ENCODE measurements at regions not wholly inside any gene's neighbourhood (a gene's known extent, or its start where the extent isn't known, plus 50 kb on each side); places are given as distances from the start of the nearest gene placed in this dataset.

DNA sequence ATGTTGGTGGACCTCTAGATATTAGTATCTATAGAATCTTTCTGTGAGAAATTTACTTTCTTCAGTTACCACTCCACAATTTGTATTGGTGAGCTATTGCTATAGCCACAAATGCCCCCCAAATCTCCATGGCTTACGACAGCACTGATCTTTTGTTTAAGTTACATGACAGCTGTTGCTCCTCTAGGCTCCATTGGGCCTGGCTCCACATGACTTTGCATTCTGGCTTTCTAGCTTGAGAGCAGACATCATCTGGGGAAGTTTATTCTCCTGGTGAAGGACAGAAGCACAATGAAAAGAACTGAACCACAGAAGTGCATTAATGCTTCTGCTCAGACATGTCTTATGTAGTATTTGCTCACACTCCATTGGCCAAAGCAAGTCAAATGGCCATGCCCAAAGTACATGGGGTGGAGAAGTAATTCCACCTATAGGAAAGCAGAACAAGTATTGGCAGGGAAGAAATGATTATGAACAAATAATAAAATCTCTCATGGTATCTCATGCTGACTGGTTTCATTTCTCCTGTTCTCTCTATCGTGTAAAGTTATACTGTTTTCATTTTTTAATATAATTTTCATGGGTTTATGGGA is 126.6 kb upstream of the FAM9C start:
- intact Hi-C loops (cut with micrococcal nuclease; ENCODE audit: unreplicated experiment) (no loop called here), in situ Hi-C loops (cut with HindIII; ENCODE audit: low pct_unique_long_range_greater_than_20kb, low sequenced_read_pairs) (no loop called here)
- Histone ChIP-seq H3K4me1 (ENCODE audit: control insufficient read depth, insufficient read depth, low read length) (no peaks in the 10 kb centered on the region), H3K27me3 (ENCODE audit: control insufficient read depth, insufficient read depth, low read length) (no peaks in the 10 kb centered on the region), H3K27ac (ENCODE audit: low read length) (no peak overlapping the region), H3K9me3 (ENCODE audit: control insufficient read depth, insufficient read depth, low read depth, low read length) (no peaks in the 10 kb centered on the region), H3K36me3 (ENCODE audit: control insufficient read depth, insufficient read depth, low read length) (no peaks in the 10 kb centered on the region), H3K4me3 (ENCODE audit: low read depth in 2 of 2, low read length in 2 of 2) (no peak overlapping the region)
- POLR2A ChIA-PET, result no interaction called here
- BruUV-seq (replicated peaks), result no TSS peak
- CTCF ChIA-PET, result no interaction called here
- TF ChIP-seq POLR2AphosphoS5 (IDR thresholded peaks at IDR 0.05; ENCODE audit: low read depth, low read length), result no peak
- TF ChIP-seq, protein P1, sequence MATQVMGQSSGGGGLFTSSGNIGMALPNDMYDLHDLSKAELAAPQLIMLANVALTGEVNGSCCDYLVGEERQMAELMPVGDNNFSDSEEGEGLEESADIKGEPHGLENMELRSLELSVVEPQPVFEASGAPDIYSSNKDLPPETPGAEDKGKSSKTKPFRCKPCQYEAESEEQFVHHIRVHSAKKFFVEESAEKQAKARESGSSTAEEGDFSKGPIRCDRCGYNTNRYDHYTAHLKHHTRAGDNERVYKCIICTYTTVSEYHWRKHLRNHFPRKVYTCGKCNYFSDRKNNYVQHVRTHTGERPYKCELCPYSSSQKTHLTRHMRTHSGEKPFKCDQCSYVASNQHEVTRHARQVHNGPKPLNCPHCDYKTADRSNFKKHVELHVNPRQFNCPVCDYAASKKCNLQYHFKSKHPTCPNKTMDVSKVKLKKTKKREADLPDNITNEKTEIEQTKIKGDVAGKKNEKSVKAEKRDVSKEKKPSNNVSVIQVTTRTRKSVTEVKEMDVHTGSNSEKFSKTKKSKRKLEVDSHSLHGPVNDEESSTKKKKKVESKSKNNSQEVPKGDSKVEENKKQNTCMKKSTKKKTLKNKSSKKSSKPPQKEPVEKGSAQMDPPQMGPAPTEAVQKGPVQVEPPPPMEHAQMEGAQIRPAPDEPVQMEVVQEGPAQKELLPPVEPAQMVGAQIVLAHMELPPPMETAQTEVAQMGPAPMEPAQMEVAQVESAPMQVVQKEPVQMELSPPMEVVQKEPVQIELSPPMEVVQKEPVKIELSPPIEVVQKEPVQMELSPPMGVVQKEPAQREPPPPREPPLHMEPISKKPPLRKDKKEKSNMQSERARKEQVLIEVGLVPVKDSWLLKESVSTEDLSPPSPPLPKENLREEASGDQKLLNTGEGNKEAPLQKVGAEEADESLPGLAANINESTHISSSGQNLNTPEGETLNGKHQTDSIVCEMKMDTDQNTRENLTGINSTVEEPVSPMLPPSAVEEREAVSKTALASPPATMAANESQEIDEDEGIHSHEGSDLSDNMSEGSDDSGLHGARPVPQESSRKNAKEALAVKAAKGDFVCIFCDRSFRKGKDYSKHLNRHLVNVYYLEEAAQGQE (IDR thresholded peaks at IDR 0.05; ENCODE audit: insufficient read depth in 1 of 2, low read depth in 2 of 2, low read length in 1 of 2), result no peak
- TF ChIP-seq, protein P2, sequence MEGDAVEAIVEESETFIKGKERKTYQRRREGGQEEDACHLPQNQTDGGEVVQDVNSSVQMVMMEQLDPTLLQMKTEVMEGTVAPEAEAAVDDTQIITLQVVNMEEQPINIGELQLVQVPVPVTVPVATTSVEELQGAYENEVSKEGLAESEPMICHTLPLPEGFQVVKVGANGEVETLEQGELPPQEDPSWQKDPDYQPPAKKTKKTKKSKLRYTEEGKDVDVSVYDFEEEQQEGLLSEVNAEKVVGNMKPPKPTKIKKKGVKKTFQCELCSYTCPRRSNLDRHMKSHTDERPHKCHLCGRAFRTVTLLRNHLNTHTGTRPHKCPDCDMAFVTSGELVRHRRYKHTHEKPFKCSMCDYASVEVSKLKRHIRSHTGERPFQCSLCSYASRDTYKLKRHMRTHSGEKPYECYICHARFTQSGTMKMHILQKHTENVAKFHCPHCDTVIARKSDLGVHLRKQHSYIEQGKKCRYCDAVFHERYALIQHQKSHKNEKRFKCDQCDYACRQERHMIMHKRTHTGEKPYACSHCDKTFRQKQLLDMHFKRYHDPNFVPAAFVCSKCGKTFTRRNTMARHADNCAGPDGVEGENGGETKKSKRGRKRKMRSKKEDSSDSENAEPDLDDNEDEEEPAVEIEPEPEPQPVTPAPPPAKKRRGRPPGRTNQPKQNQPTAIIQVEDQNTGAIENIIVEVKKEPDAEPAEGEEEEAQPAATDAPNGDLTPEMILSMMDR (IDR thresholded peaks at IDR 0.05), result no peak
- TF ChIP-seq TCF7L2 (IDR thresholded peaks at IDR 0.05; ENCODE audit: low read depth, low read length), result no peak
- no peak for TF ChIP-seq SIN3A (IDR thresholded peaks at IDR 0.05; ENCODE audit: borderline replicate concordance, insufficient read depth, low read depth, low read length)
- ATAC-seq, result no peak
- no peak for DNase-seq (ENCODE audit: low read depth, low spot score)

DNA sequence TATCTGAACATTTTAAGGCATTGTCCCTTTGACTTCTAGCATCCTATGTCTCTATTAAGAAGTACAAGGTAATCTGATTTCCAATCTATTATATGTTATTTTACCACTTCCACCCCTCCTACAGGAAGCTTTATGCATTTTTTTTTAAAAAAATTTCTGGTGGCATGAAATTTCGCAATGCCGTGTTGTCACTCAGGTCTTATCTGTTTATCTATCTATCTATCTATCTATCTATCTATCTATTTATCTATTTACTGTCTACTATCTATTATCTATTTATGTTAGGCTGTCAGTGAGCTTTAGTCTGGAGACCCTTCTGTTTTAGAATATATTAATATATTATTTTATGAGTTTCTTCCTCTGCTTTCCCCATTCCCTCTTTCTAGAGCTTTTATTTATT is 125.3 kb upstream of the FAM9C start:
- DNase-seq (ENCODE audit: low read depth, low spot score) (no peak), ATAC-seq (no peak)
- Histone ChIP-seq H3K4me1 (ENCODE audit: control insufficient read depth, insufficient read depth, low read length) (no peaks in the 10 kb centered on the region), H3K36me3 (ENCODE audit: control insufficient read depth, insufficient read depth, low read length) (no peaks in the 10 kb centered on the region), H3K27ac (ENCODE audit: low read length) (no peak overlapping the region), H3K27me3 (ENCODE audit: control insufficient read depth, insufficient read depth, low read length) (no peaks in the 10 kb centered on the region), H3K4me3 (ENCODE audit: low read depth in 2 of 2, low read length in 2 of 2) (no peak overlapping the region), H3K9me3 (ENCODE audit: control insufficient read depth, insufficient read depth, low read depth, low read length) (no peaks in the 10 kb centered on the region)
- in situ Hi-C loops (cut with HindIII; ENCODE audit: low pct_unique_long_range_greater_than_20kb, low sequenced_read_pairs) (no loop called here), intact Hi-C loops (cut with micrococcal nuclease; ENCODE audit: unreplicated experiment) (no loop called here)
- ChIA-PET CTCF (no interaction called here), POLR2A (no interaction called here)
- no peak for TF ChIP-seq TCF7L2 (IDR thresholded peaks at IDR 0.05; ENCODE audit: low read depth, low read length)
- TF ChIP-seq POLR2AphosphoS5 (IDR thresholded peaks at IDR 0.05; ENCODE audit: low read depth, low read length), result no peak
- no peak for TF ChIP-seq SIN3A (IDR thresholded peaks at IDR 0.05; ENCODE audit: borderline replicate concordance, insufficient read depth, low read depth, low read length)
- TF ChIP-seq, protein P1 (IDR thresholded peaks at IDR 0.05; ENCODE audit: insufficient read depth in 1 of 2, low read depth in 2 of 2, low read length in 1 of 2), result no peak
- TF ChIP-seq, protein P2 (IDR thresholded peaks at IDR 0.05), result no peak
- BruUV-seq (replicated peaks), result no TSS peak
